HepG2 (cell line): ENCODE measurements at regions not wholly inside any gene's neighbourhood (a gene's known extent, or its start where the extent isn't known, plus 50 kb on each side); places are given as distances from the start of the nearest gene placed in this dataset.

ENCODE experiments used
- ATAC-seq: fragments of 200-7000 bp; cut with Tn5 transposase; 3 replicates; pipeline ENCODE4 v1.9.1; 2020; ENCODE audit warnings: mild to moderate bottlenecking, moderate library complexity
- BruUV-seq: library from RNA; stranded (reverse); fragments of 400-500 nt; replicated peaks from 2 replicates; lab custom pipeline; 2021; lab: Mats Ljungman, UMichigan
- CTCF ChIA-PET: fragments of 300-600 bp; formaldehyde crosslinking; extraction: SDS; loops from one replicate; lab custom pipeline; 2021; ENCODE audit warnings: low total read pairs, inconsistent platforms, low intra/inter-chr PET ratio; lab: Yijun Ruan, JAX
- POLR2A ChIA-PET: fragments of 350-600 bp; sonication (Branson Sonifier 250); formaldehyde crosslinking; loops from one replicate; lab custom pipeline; 2020; ENCODE audit warnings: antibody characterized with exemption, inconsistent platforms; lab: Yijun Ruan, JAX
- DNase-seq: peaks from one replicate; pipeline ENCODE4 v3.0.0-alpha.2; 2015; ENCODE audit warnings: low spot score
- FAIRE-seq: peaks from 3 replicates; lab custom pipeline; 2011; peaks lifted over from hg19 to GRCh38; lab: Jason Lieb, UNC
- H2AFZ ChIP-seq: one replicate; pipeline ENCODE4 v1.6.1; 2011; ENCODE audit warnings: low read length, inconsistent platforms
- H3K27ac ChIP-seq: fragments of 300-600 bp; 3 replicates; pipeline ENCODE4 v1.8.0; 2011; ENCODE audit warnings: mixed run types, mild to moderate bottlenecking, mixed read lengths, low read length, inconsistent platforms; ENCODE audit not compliant: insufficient read depth; ENCODE audit errors: extremely low read length
- H3K27me3 ChIP-seq, 2 experiments: fragments of 200-600 bp in 1 of 2; 2 replicates in 1 of 2; 3 replicates in 1 of 2; pipeline versions ENCODE4 v1.6.0 to v1.8.0; 2011; ENCODE audit warnings: low read length in 2 of 2, mild to moderate bottlenecking in 2 of 2, moderate library complexity in 2 of 2, inconsistent platforms in 1 of 2; ENCODE audit not compliant: insufficient read depth in 2 of 2, control insufficient read depth in 1 of 2
- H3K36me3 ChIP-seq, 2 experiments: fragments of 200-600 bp in 1 of 2; replicated peaks in 1 of 2; 2 replicates in 1 of 2; 3 replicates in 1 of 2; pipeline versions ENCODE4 v1.5.1 to v1.8.0; 2011; ENCODE audit warnings: low read length in 2 of 2, inconsistent platforms in 1 of 2; ENCODE audit not compliant: insufficient read depth in 2 of 2, control insufficient read depth in 1 of 2
- H3K4me1 ChIP-seq: 2 replicates; pipeline ENCODE4 v1.5.1; 2012; ENCODE audit warnings: low read length, inconsistent platforms; ENCODE audit not compliant: insufficient read depth
- H3K4me2 ChIP-seq: 2 replicates; pipeline ENCODE4 v1.6.0; 2011; ENCODE audit warnings: low read depth, low read length, inconsistent platforms
- H3K4me3 ChIP-seq, 3 experiments: fragments of 200-600 bp in 1 of 3; sonication (generic), shearing (Covaris generic) in 1 of 3; replicated peaks in 1 of 3; 2 replicates each; pipeline ENCODE4 v1.5.1; 2011 to 2016; ENCODE audit warnings: low read length in 3 of 3, inconsistent platforms in 2 of 3, low read depth in 2 of 3, mild to moderate bottlenecking in 2 of 3, control low read depth in 1 of 3, mixed read lengths in 1 of 3; ENCODE audit not compliant: insufficient read depth in 1 of 3
- H3K79me2 ChIP-seq: one replicate; pipeline ENCODE4 v1.6.1; 2011; ENCODE audit warnings: low read length, inconsistent platforms; ENCODE audit not compliant: insufficient read depth
- H3K9ac ChIP-seq: 2 replicates; pipeline ENCODE4 v1.6.0; 2011; ENCODE audit warnings: mild to moderate bottlenecking, low read depth, low read length, inconsistent platforms; ENCODE audit not compliant: insufficient read depth
- H3K9me3 ChIP-seq: 2 replicates; pipeline ENCODE4 v1.5.1; 2012; ENCODE audit warnings: mild to moderate bottlenecking, low read length
- H4K20me1 ChIP-seq: 2 replicates; pipeline ENCODE4 v1.6.0; 2011; ENCODE audit warnings: inconsistent platforms, mild to moderate bottlenecking, low read length, moderate library complexity; ENCODE audit not compliant: insufficient read depth
- MED8 ChIP-seq: sonication (generic); formaldehyde crosslinking; IDR thresholded peaks from 2 replicates; pipeline ENCODE4 v1.8.1; 2023; ENCODE audit warnings: mild to moderate bottlenecking, missing genetic modification reagents; ENCODE audit not compliant: insufficient replicate concordance
- ONECUT2 ChIP-seq: sonication (generic); formaldehyde crosslinking; IDR thresholded peaks from 2 replicates; pipeline ENCODE4 v1.4.0; 2020; ENCODE audit warnings: missing genetic modification reagents
- SRF ChIP-seq: IDR thresholded peaks from 2 replicates; pipeline ENCODE4 v1.6.1; 2011; ENCODE audit warnings: mild to moderate bottlenecking, low read depth, low read length, moderate library complexity
- TBX3 ChIP-seq: fragments of 450-650 bp; IDR thresholded peaks from 2 replicates; pipeline ENCODE4 v1.6.1; 2017; ENCODE audit warnings: antibody characterized with exemption, mild to moderate bottlenecking, inconsistent platforms, borderline replicate concordance
- TCF12 ChIP-seq, 2 experiments: fragments of 450-650 bp in 1 of 2; sonication (generic) in 1 of 2; formaldehyde crosslinking in 1 of 2; IDR thresholded peaks; 2 replicates each; pipeline versions ENCODE4 v1.6.1 to v1.8.0; 2017 to 2022; ENCODE audit warnings: antibody characterized with exemption in 1 of 2, mild to moderate bottlenecking in 1 of 2, missing genetic modification reagents in 1 of 2, moderate library complexity in 1 of 2
- XRCC5 ChIP-seq: fragments of 200-400 bp; formaldehyde crosslinking; optimal IDR thresholded peaks from 2 replicates; pipeline ENCODE3; 2017; ENCODE audit warnings: mild to moderate bottlenecking, low read length
- ZNF232 ChIP-seq: sonication (generic); formaldehyde crosslinking; IDR thresholded peaks from 2 replicates; pipeline ENCODE4 v1.4.0; 2020; ENCODE audit warnings: missing genetic modification reagents, borderline replicate concordance
- ZNF276 ChIP-seq: sonication (generic); formaldehyde crosslinking; IDR thresholded peaks from 2 replicates; pipeline ENCODE4 v1.4.0; 2020; ENCODE audit warnings: mild to moderate bottlenecking, low read depth, missing genetic modification reagents
- ZNF563 ChIP-seq: sonication (generic); formaldehyde crosslinking; IDR thresholded peaks from 2 replicates; pipeline ENCODE4 v1.8.0; 2022; ENCODE audit warnings: mild to moderate bottlenecking, moderate library complexity, missing genetic modification reagents
- ZNF619 ChIP-seq: sonication (generic); formaldehyde crosslinking; IDR thresholded peaks from 2 replicates; pipeline ENCODE4 v1.4.0; 2020; ENCODE audit warnings: mild to moderate bottlenecking, missing genetic modification reagents
- WGBS: methylation state at CpG from one replicate; pipeline ENCODE4 v1.1.6; 2017; ENCODE audit warnings: low lambda C conversion rate; 5-methylcytosine and 5-hydroxymethylcytosine counted together
- in situ Hi-C: cut with HindIII; loops from 2 replicates; pipeline ENCODE4 v1.10.0; 2017; ENCODE audit warnings: low pct_unique_long_range_greater_than_20kb; ENCODE audit not compliant: extremely low pct_ligation_motif_present
- intact Hi-C: fragments of 100-400 bp; cut with micrococcal nuclease; formaldehyde crosslinking; loops from one replicate; pipeline ENCODE4 v1.10.0; 2022; ENCODE audit not compliant: unreplicated experiment
- TF ChIP-seq, protein P1 (sequence below): sonication (generic); formaldehyde crosslinking; conservative IDR thresholded peaks from 2 replicates; pipeline ENCODE4 v1.8.1; 2023; ENCODE audit warnings: missing genetic modification reagents

- ChIA-PET CTCF (no interaction called here), POLR2A (no interaction called here)
- DNase-seq (no peak), FAIRE-seq (no peak), ATAC-seq (no peak)
- Histone ChIP-seq H3K4me2 (no peak overlapping the region), H3K4me3 (no peak overlapping the region), H3K27ac (no peak overlapping the region), H3K9ac (no peak overlapping the region), H4K20me1 (no peaks in the 10 kb centered on the region), H3K36me3 (no peaks in the 10 kb centered on the region), H3K79me2 (no peaks in the 10 kb centered on the region), H2AFZ (no peak overlapping the region), H3K9me3 (no peaks in the 10 kb centered on the region), H3K4me1 (no peaks in the 10 kb centered on the region), H3K27me3 (no peaks in the 10 kb centered on the region)
- 0% methylated on average over 1 of the region's 1 CpG for WGBS
- BruUV-seq, result no TSS peak
- intact Hi-C loops, result no loop called here
- TF ChIP-seq ZNF619 (CRISPR knock-in tag) (no peak), ZNF276 (CRISPR knock-in tag) (no peak), SRF (no peak), MED8 (CRISPR knock-in tag) (no peak)
- TF ChIP-seq, all 625 proteins: peak for 0
- in situ Hi-C loops, result no loop called here
These were observed 63.5 kb upstream of the FRMD4A start for GRCh38 chr10:14394179-14394578.

- intact Hi-C loops, result no loop called here
- FAIRE-seq (no peak), ATAC-seq (no peak), DNase-seq (no peak)
- 23% methylated on average over 6 of the region's 6 CpGs for whole genome bisulfite sequencing
- Histone ChIP-seq H3K9ac (no peak overlapping the region), H4K20me1 (no peaks in the 10 kb centered on the region), H3K27ac (no peak overlapping the region), H3K36me3 (no peaks in the 10 kb centered on the region), H3K4me2 (no peak overlapping the region), H3K4me1 (no peaks in the 10 kb centered on the region), H3K9me3 (no peaks in the 10 kb centered on the region), H3K79me2 (no peaks in the 10 kb centered on the region), H3K27me3 (peaks cover 0 to 6% of the 10 kb centered on the region in 2 experiments; a peak in 2 of 5 replicates), H2AFZ (no peak overlapping the region), H3K4me3 (no peak overlapping the region)
- BruUV-seq, result no TSS peak
- in situ Hi-C loops, result no loop called here
- POLR2A ChIA-PET, result no interaction called here
- CTCF ChIA-PET, result no interaction called here
- TF ChIP-seq ZNF563 (CRISPR knock-in tag), result no peak
- TF ChIP-seq ZNF232 (CRISPR knock-in tag), result no peak
- no peak for TF ChIP-seq TCF12 (IDR thresholded peaks at IDR 0.05)
- TF ChIP-seq TCF12 (CRISPR knock-in tag; IDR thresholded peaks at IDR 0.05), result no peak
- no peak for TF ChIP-seq ONECUT2
- TF ChIP-seq TBX3, result no peak
- no peak for TF ChIP-seq XRCC5
- TF ChIP-seq, protein P1, sequence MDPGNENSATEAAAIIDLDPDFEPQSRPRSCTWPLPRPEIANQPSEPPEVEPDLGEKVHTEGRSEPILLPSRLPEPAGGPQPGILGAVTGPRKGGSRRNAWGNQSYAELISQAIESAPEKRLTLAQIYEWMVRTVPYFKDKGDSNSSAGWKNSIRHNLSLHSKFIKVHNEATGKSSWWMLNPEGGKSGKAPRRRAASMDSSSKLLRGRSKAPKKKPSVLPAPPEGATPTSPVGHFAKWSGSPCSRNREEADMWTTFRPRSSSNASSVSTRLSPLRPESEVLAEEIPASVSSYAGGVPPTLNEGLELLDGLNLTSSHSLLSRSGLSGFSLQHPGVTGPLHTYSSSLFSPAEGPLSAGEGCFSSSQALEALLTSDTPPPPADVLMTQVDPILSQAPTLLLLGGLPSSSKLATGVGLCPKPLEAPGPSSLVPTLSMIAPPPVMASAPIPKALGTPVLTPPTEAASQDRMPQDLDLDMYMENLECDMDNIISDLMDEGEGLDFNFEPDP (CRISPR knock-in tag), result no peak
These were observed 60.6 kb upstream of the FRMD4A start for GRCh38 chr10:14391342-14391741.
